ENCODE measurements at regions not wholly inside any gene's neighbourhood (a gene's known extent, or its start where the extent isn't known, plus 50 kb on each side); places are given as distances from the start of the nearest gene placed in this dataset.

DNA sequence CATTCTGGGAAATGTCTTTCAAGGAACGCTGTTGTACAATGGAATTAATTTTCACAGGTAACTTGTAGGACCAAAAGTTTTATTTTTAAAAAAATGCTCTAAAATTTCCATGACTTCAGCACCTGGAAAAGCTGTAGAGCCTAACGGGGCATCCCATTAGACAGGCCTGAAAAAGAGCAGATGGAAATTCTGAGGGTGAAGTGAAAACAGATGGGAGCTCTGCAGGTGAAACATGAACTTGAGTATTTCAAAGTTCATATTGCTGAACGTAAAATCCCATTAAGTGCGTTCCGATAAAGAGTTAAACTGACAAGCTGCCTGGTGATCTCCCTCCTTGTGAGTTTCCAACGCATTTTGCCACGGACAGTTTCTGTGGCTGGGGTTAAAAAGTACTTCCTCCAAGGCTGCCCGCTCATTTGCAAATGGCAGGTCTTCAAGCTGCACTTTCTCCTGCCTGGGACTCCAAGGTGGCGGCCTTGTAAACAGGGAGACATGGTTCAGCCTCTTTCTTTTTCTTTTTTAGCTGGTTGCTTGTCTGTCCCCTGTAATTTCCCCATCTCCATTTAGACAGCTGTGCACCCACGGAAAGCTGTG, 450.4 kb downstream of the FGF9 start:
- no peaks in the 10 kb centered on the region for H3K27me3 ChIP-seq (ENCODE audit: insufficient read depth, poor library complexity, severe bottlenecking)
- TF ChIP-seq, protein P1, sequence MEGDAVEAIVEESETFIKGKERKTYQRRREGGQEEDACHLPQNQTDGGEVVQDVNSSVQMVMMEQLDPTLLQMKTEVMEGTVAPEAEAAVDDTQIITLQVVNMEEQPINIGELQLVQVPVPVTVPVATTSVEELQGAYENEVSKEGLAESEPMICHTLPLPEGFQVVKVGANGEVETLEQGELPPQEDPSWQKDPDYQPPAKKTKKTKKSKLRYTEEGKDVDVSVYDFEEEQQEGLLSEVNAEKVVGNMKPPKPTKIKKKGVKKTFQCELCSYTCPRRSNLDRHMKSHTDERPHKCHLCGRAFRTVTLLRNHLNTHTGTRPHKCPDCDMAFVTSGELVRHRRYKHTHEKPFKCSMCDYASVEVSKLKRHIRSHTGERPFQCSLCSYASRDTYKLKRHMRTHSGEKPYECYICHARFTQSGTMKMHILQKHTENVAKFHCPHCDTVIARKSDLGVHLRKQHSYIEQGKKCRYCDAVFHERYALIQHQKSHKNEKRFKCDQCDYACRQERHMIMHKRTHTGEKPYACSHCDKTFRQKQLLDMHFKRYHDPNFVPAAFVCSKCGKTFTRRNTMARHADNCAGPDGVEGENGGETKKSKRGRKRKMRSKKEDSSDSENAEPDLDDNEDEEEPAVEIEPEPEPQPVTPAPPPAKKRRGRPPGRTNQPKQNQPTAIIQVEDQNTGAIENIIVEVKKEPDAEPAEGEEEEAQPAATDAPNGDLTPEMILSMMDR (IDR thresholded peaks at IDR 0.05; ENCODE audit: poor library complexity, severe bottlenecking) = no peak
- no peaks in the 10 kb centered on the region for H3K9me3 ChIP-seq (ENCODE audit: severe bottlenecking)
- no peak for DNase-seq (ENCODE audit: low spot score)
- no peaks in the 10 kb centered on the region for H3K36me3 ChIP-seq (ENCODE audit: low read depth)
- no peak overlapping the region for H3K4me3 ChIP-seq (ENCODE audit: severe bottlenecking)
- no peak for ATAC-seq (ENCODE audit: low read depth)
- no peaks in the 10 kb centered on the region for H3K4me1 ChIP-seq (ENCODE audit: insufficient read depth, poor library complexity, severe bottlenecking)
- H3K27ac ChIP-seq (ENCODE audit: poor library complexity, severe bottlenecking) = no peak overlapping the region

DNA sequence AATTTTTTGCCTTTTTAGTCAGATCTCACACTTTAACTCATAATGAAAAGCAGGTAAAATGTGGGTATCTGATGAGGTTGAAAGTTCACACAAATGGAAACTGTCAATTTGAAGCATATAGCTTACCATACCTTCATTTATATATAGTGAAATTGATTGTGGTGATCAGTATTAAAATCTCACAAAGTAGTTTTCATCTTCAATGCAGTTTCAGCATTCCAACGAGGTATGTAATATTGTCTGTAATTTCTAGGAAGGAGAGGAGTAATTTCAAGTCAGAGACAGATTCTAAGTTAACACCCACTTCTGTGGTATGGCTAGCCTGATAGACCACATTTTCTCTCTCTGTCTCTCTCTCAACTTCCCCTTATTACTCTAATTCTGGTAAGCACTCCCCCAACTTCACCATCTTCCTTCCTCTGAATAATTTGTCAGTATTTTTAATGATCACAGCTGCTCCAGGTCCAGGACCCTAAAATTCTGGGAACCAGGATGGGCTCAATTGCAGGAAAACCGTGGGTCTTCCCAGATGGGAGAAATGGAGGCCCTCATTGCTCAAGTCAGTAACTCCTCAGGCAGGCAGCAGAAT, 455.7 kb downstream of the FGF9 start:
- TF ChIP-seq, protein P1 (IDR thresholded peaks at IDR 0.05; ENCODE audit: poor library complexity, severe bottlenecking) = no peak
- no peak for ATAC-seq (ENCODE audit: low read depth)
- no peaks in the 10 kb centered on the region for H3K4me1 ChIP-seq (ENCODE audit: insufficient read depth, poor library complexity, severe bottlenecking)
- no peaks in the 10 kb centered on the region for H3K36me3 ChIP-seq (ENCODE audit: low read depth)
- no peak overlapping the region for H3K27ac ChIP-seq (ENCODE audit: poor library complexity, severe bottlenecking)
- no peaks in the 10 kb centered on the region for H3K27me3 ChIP-seq (ENCODE audit: insufficient read depth, poor library complexity, severe bottlenecking)
- DNase-seq (ENCODE audit: low spot score) = no peak
- H3K4me3 ChIP-seq (ENCODE audit: severe bottlenecking) = no peak overlapping the region
- H3K9me3 ChIP-seq (ENCODE audit: severe bottlenecking) = no peaks in the 10 kb centered on the region

DNA sequence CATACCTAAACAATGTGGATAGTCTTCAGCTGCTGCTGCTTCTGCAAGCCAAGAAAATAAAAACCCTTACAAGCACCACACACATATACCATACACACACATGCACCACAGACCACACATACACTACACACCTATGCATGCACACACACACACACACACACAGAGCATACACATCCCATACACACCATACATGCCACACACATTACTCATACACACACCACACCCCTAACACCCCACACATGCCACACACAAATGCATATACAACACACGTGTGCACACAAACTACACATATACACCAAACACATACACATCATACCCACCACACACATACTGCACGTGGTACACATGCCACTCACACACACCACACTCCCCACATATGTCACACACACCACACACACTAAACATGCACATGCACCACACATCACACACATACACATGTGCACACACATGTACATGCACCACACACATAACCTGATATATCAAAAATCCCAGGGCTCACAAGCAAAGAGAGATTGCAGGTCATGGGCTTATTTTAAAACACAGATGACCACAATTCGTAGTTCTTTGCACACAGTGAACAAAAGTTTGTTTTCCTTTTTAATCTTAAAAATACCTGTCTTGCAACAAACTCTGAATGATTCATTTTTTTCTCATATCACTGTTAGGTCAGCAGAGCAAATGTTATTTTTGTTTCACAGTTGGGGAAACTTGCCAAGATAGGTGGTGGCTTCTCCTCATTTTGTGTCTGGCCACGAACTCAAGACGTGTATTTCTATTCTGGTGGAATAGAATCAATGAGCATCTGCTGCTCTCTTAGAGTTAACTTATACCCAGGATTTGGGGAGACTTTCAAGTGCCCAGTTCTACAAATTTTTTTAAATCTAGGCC, 456.6 kb downstream of the FGF9 start:
- ATAC-seq (ENCODE audit: low read depth) (no peak), DNase-seq (ENCODE audit: low spot score) (no peak)
- TF ChIP-seq, protein P1 (IDR thresholded peaks at IDR 0.05; ENCODE audit: poor library complexity, severe bottlenecking) = no peak
- H3K4me3 ChIP-seq (ENCODE audit: severe bottlenecking) = no peak overlapping the region
- no peaks in the 10 kb centered on the region for H3K36me3 ChIP-seq (ENCODE audit: low read depth)
- no peak overlapping the region for H3K27ac ChIP-seq (ENCODE audit: poor library complexity, severe bottlenecking)
- no peaks in the 10 kb centered on the region for H3K9me3 ChIP-seq (ENCODE audit: severe bottlenecking)
- no peaks in the 10 kb centered on the region for H3K27me3 ChIP-seq (ENCODE audit: insufficient read depth, poor library complexity, severe bottlenecking)
- H3K4me1 ChIP-seq (ENCODE audit: insufficient read depth, poor library complexity, severe bottlenecking) = no peaks in the 10 kb centered on the region

DNA sequence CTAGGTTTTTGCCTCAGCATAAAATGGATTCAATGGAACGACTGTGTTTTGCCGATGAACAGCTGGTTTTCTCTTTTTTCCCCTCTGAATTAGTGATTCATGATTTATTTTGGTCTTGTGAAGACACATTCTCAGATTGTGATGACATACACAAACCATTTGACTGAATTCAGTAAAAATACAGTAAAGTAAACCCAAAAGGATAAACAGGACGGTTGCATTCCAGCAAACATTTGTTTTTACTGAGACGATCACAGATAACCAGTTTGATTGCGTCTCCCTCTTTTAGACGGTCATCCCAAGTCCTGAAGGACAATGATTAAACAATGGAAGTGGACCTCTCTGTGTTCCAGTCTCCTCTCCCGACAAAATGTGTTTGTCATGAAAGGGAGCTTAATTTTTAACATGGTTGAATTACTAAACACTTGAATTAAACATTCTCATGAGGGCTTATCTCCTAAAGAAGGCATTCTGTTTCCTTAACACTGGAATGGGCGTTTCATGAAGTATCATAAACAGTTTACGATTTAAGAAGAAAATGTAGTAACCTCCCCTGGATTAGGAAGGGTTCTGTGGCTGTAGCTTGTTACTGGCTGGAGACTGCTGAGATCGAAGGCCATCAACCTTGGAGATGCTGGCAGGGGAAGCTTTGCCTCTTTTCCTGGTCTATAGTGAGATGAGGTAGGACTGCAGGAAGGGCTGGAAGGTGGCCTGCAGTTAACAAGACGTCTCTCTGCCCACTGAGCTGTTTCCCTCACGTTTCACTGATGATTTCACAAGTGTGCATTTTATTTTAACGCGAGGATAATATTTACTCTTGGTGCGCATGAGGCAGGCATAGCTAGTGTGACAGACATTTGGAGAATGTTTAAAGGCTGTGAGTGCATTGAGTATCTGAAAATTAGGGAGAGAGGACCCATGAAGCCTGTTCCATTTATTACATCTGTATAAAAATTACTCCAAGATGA, 457.9 kb downstream of the FGF9 start:
- Histone ChIP-seq H3K27me3 (ENCODE audit: insufficient read depth, poor library complexity, severe bottlenecking) (no peaks in the 10 kb centered on the region), H3K4me3 (ENCODE audit: severe bottlenecking) (no peak overlapping the region), H3K9me3 (ENCODE audit: severe bottlenecking) (no peaks in the 10 kb centered on the region), H3K27ac (ENCODE audit: poor library complexity, severe bottlenecking) (no peak overlapping the region), H3K4me1 (ENCODE audit: insufficient read depth, poor library complexity, severe bottlenecking) (no peaks in the 10 kb centered on the region), H3K36me3 (ENCODE audit: low read depth) (no peaks in the 10 kb centered on the region)
- no peak for ATAC-seq (ENCODE audit: low read depth)
- no peak for DNase-seq (ENCODE audit: low spot score)
- TF ChIP-seq, protein P1 (IDR thresholded peaks at IDR 0.05; ENCODE audit: poor library complexity, severe bottlenecking) = no peak
